ENCODE measurements at regions not wholly inside any gene's neighbourhood (a gene's known extent, or its start where the extent isn't known, plus 50 kb on each side); places are given as distances from the start of the nearest gene placed in this dataset.

- Histone ChIP-seq H3K79me2 (ENCODE audit: low read length) (no peaks in the 10 kb centered on the region), H3K9ac (ENCODE audit: low read length) (no peak overlapping the region), H3K36me3 (replicated peaks; ENCODE audit: insufficient read depth, low read length) (no peaks in the 10 kb centered on the region), H4K20me1 (ENCODE audit: insufficient read depth, low read length) (no peaks in the 10 kb centered on the region), H2AFZ (ENCODE audit: low read length) (no peak overlapping the region), H3K4me2 (ENCODE audit: low read depth, low read length) (no peak overlapping the region), H3K9me3 (replicated peaks; ENCODE audit: insufficient read depth, low read length) (no peaks in the 10 kb centered on the region), H3K9me2 (replicated peaks; ENCODE audit: insufficient read depth, low read length) (no peaks in the 10 kb centered on the region), H3K4me1 (ENCODE audit: low read length) (no peaks in the 10 kb centered on the region), H3K27me3 (replicated peaks; ENCODE audit: insufficient read depth, low read length) (no peaks in the 10 kb centered on the region), H3K27ac (ENCODE audit: low read length) (no peak overlapping the region), H3F3A (ENCODE audit: insufficient read depth, low read length) (no peaks in the 10 kb centered on the region), H3K4me3 (ENCODE audit: low read length) (no peak overlapping the region)
- DNase-seq: no peak
- TF ChIP-seq EZH2phosphoT487 (IDR thresholded peaks at IDR 0.05; ENCODE audit: low read length): no peak
- no peak for TF ChIP-seq EZH2 (optimal IDR thresholded peaks at IDR 0.05; ENCODE audit: low read depth, low read length)
- TF ChIP-seq CTCF (IDR thresholded peaks at IDR 0.05; ENCODE audit: low read length): no peak
Observed at GRCh38 chr2:167862782-167863181, 384.6 kb downstream of the STK39 start.

GRCh38 chr2:167862296-167862695 is 385.1 kb downstream of the STK39 start:
- no peaks in the 10 kb centered on the region for H3K36me3 ChIP-seq (replicated peaks; ENCODE audit: insufficient read depth, low read length)
- no peak overlapping the region for H3K9ac ChIP-seq (ENCODE audit: low read length)
- H3K4me3 ChIP-seq (ENCODE audit: low read length): no peak overlapping the region
- no peaks in the 10 kb centered on the region for H3K9me3 ChIP-seq (replicated peaks; ENCODE audit: insufficient read depth, low read length)
- H3K27me3 ChIP-seq (replicated peaks; ENCODE audit: insufficient read depth, low read length): no peaks in the 10 kb centered on the region
- TF ChIP-seq CTCF (IDR thresholded peaks at IDR 0.05; ENCODE audit: low read length): no peak
- TF ChIP-seq EZH2phosphoT487 (IDR thresholded peaks at IDR 0.05; ENCODE audit: low read length): no peak
- TF ChIP-seq EZH2 (optimal IDR thresholded peaks at IDR 0.05; ENCODE audit: low read depth, low read length): no peak
- no peak overlapping the region for H3K4me2 ChIP-seq (ENCODE audit: low read depth, low read length)
- DNase-seq: no peak
- H3K9me2 ChIP-seq (replicated peaks; ENCODE audit: insufficient read depth, low read length): no peaks in the 10 kb centered on the region
- no peaks in the 10 kb centered on the region for H4K20me1 ChIP-seq (ENCODE audit: insufficient read depth, low read length)
- no peak overlapping the region for H2AFZ ChIP-seq (ENCODE audit: low read length)
- H3K27ac ChIP-seq (ENCODE audit: low read length): no peak overlapping the region
- H3F3A ChIP-seq (ENCODE audit: insufficient read depth, low read length): no peaks in the 10 kb centered on the region
- no peaks in the 10 kb centered on the region for H3K79me2 ChIP-seq (ENCODE audit: low read length)
- no peaks in the 10 kb centered on the region for H3K4me1 ChIP-seq (ENCODE audit: low read length)

DNA sequence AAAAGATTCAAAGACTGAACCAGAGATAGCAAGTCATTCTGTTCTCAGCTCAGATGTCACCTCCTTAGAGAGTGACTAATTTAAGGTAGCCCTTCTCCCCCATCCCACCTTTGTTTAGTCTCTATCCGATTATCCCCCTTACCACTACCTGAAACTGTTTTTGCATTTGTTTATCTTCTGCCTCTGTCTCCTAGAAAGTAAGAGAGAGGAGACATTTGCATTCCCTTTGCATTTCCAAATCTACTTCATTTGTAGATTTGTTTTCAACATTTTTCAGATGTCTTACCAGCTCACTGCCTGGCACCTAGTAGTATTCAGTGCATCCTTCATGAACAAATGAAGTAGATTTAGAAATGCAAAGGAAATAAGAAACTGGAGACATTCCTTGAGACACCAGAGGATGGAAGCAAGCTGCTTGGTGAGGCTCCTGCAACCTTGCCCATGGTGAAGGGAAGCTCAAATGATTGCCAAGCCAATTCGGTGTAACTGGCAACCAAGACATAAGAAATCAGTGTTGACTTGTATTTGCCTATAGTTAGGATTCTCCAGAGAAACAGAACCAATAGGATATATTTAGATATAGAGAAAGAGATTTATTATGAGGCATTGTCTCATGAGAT is 385.7 kb downstream of the STK39 start:
- Histone ChIP-seq H3K4me3 (ENCODE audit: low read length) (no peak overlapping the region), H2AFZ (ENCODE audit: low read length) (no peak overlapping the region), H3K4me1 (ENCODE audit: low read length) (no peaks in the 10 kb centered on the region), H3K27me3 (replicated peaks; ENCODE audit: insufficient read depth, low read length) (no peaks in the 10 kb centered on the region), H3K9me2 (replicated peaks; ENCODE audit: insufficient read depth, low read length) (no peaks in the 10 kb centered on the region), H3K9me3 (replicated peaks; ENCODE audit: insufficient read depth, low read length) (no peaks in the 10 kb centered on the region), H3K27ac (ENCODE audit: low read length) (no peak overlapping the region), H3F3A (ENCODE audit: insufficient read depth, low read length) (no peaks in the 10 kb centered on the region), H4K20me1 (ENCODE audit: insufficient read depth, low read length) (no peaks in the 10 kb centered on the region), H3K79me2 (ENCODE audit: low read length) (no peaks in the 10 kb centered on the region), H3K9ac (ENCODE audit: low read length) (no peak overlapping the region), H3K4me2 (ENCODE audit: low read depth, low read length) (no peak overlapping the region), H3K36me3 (replicated peaks; ENCODE audit: insufficient read depth, low read length) (no peaks in the 10 kb centered on the region)
- TF ChIP-seq CTCF (IDR thresholded peaks at IDR 0.05; ENCODE audit: low read length) (no peak), EZH2 (optimal IDR thresholded peaks at IDR 0.05; ENCODE audit: low read depth, low read length) (no peak), EZH2phosphoT487 (IDR thresholded peaks at IDR 0.05; ENCODE audit: low read length) (no peak)
- DNase-seq: no peak

All from MM.1S (cell line).